ENCODE measurements at regions not wholly inside any gene's neighbourhood (a gene's known extent, or its start where the extent isn't known, plus 50 kb on each side); places are given as distances from the start of the nearest gene placed in this dataset.

GRCh38 chr6:147892476-147892875 is 384.0 kb downstream of the SAMD5 start:
- no peak for TF ChIP-seq CTCF (IDR thresholded peaks at IDR 0.05)
- no peak for TF ChIP-seq POLR2A (IDR thresholded peaks at IDR 0.05)

Measured in body of pancreas (tissue), 4 donors.